D721Med (cell line): ENCODE measurements at regions not wholly inside any gene's neighbourhood (a gene's known extent, or its start where the extent isn't known, plus 50 kb on each side); places are given as distances from the start of the nearest gene placed in this dataset.

Experiments used
- DNase-seq: peaks from one replicate; pipeline ENCODE4 v3.0.0; 2011; ENCODE audit warnings: low spot score; ENCODE audit not compliant: insufficient read length
- FAIRE-seq: peaks from 2 replicates; lab custom pipeline; 2011; peaks lifted over from hg19 to GRCh38; lab: Jason Lieb, UNC
- CTCF ChIP-seq: IDR thresholded peaks from 2 replicates; pipeline ENCODE4 v1.5.1; 2012; ENCODE audit warnings: mild to moderate bottlenecking, control low read depth; ENCODE audit not compliant: insufficient read depth; ENCODE audit errors: missing control alignments

- DNase-seq (no peak), FAIRE-seq (no peak)
- no peak for TF ChIP-seq CTCF
Observed at GRCh38 chr5:133841831-133842750, 126.3 kb downstream of the C5orf15 start.

GRCh38 chr5:133840168-133840567, 128.3 kb downstream of the C5orf15 start:
- FAIRE-seq (no peak), DNase-seq (no peak)
- TF ChIP-seq CTCF: no peak

GRCh38 chr5:133839721-133840120, 128.7 kb downstream of the C5orf15 start:
- no peak for TF ChIP-seq CTCF
- no peak for FAIRE-seq
- DNase-seq: no peak

GRCh38 chr5:133839090-133839489, 129.3 kb downstream of the C5orf15 start:
- no peak for TF ChIP-seq CTCF
- no peak for FAIRE-seq
- DNase-seq: no peak

GRCh38 chr5:133838286-133838685, 130.1 kb downstream of the C5orf15 start:
- no peak for DNase-seq
- TF ChIP-seq CTCF: no peak
- no peak for FAIRE-seq

- DNase-seq: no peak
Observed at GRCh38 chr5:133831491-133832224, 136.8 kb downstream of the C5orf15 start.

More at GRCh38 chr5:133831491-133832224, 136.8 kb downstream of the C5orf15 start:
- no peak for FAIRE-seq
- no peak for TF ChIP-seq CTCF
